ENCODE measurements at regions not wholly inside any gene's neighbourhood (a gene's known extent, or its start where the extent isn't known, plus 50 kb on each side); places are given as distances from the start of the nearest gene placed in this dataset.
A peak's percentile ranks its signal among the peaks of the same experiment; 100 is the strongest.

- DNase-seq, result no peak
Measured at GRCh38 chr16:72308396-72308795, 136.4 kb upstream of the PMFBP1 start.

GRCh38 chr16:72302332-72302731 is 130.4 kb upstream of the PMFBP1 start:
- no peak for DNase-seq

- DNase-seq, result no peak
Measured at GRCh38 chr16:72301523-72302236, 129.7 kb upstream of the PMFBP1 start.

GRCh38 chr16:72300892-72301291 is 128.9 kb upstream of the PMFBP1 start:
- no peak for DNase-seq

- no peak for DNase-seq
Measured at GRCh38 chr16:72299684-72300243, 127.8 kb upstream of the PMFBP1 start.

GRCh38 chr16:72298961-72299360 is 127.0 kb upstream of the PMFBP1 start:
- no peak for DNase-seq

GRCh38 chr16:72295914-72296313 is 124.0 kb upstream of the PMFBP1 start:
- DNase-seq, result no peak

DNA sequence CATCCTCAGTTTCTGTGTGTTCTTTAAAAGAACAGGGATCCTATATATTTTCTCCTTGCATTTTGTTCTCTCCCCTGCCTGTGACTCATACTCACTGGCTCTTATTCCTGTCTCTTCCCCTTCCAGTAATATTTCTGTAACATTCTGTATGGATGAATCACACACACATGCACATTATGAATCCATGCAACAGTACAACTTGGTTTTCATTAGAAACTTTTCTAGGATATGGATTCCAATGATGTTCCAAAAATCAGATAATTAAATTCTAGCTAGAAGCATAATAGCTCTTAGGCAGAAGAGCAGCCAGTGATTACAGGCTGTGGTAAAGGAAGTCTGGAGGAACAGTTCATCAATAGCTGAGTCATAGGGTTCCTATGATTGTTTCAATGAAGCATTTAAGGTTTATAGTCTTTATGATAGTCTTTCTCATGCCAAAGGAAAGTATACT is 119.6 kb upstream of the PMFBP1 start:
- DNase-seq, result no peak

GRCh38 chr16:72291121-72291520 is 119.2 kb upstream of the PMFBP1 start:
- DNase-seq, result no peak

GRCh38 chr16:72287649-72288048 is 115.7 kb upstream of the PMFBP1 start:
- no peak for DNase-seq

DNA sequence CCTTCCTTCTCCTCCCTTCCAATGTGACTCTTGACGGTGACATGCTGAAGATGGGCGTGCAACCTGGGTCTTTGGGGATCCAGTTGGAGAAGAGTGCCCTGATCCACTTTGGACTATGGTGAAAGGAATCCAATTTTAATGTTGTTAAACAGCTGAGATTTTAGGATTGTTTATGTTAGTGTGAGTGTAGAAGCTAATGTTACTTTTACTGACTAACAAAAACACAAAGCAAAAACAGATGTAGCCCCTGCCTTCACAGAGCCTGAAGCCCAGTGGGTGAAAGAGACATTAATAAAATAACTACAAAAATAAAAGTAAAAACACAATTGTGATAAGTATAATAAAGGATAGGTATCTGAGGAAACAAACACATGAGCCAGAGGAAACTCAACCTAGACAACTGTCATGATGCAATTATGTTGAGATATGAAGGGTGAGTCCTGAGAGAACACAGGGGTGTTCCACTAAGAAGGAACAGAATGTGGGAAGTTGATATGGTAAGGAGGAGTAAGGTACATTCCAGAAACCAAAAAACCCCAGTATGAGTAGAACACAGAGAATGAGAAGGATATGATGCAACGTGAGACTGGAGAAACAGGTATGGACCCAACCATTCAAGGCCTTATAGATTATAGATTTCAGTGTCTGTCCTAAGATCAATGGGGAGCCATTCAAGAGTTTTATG is 115.1 kb upstream of the PMFBP1 start:
- DNase-seq, result no peak

DNA sequence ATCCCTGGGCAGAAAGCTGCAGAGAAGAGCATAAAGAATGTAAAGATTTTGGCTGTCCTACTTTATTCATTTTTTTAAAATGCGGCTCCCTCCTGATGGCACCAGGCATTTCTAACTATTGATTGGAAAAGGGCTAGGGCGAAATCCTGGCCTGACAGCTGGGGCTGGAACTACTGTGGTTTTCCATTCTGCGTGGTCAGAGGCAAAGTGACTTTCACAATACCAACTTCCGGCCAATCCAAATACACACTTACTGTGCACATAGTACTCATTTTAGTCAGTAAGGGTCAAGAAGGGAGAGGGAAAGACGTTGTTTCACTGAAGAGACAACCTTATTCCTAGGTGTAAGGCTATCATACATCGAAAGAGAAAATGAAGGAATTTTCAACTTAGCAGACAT is 113.8 kb upstream of the PMFBP1 start:
- no peak for DNase-seq

DNA sequence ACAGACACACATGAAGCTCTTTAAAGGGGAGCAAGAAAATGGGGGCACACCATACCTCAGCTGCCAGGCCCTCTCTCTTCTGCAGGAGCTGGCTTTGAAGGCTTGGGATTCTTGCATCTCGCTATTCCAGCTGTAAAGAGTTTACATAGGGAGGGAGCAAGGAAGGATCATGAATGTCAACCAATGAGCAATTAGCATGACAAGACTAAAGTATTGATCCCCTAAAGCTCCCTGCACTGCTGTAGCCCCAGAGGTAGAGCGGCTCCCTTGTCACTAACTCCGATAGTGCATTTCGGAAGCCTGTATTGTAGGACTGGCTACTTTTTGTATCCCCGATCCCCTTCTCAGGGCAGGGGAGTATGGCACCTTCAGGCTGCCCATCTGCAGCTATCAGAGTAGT is 113.4 kb upstream of the PMFBP1 start:
- no peak for DNase-seq

DNA sequence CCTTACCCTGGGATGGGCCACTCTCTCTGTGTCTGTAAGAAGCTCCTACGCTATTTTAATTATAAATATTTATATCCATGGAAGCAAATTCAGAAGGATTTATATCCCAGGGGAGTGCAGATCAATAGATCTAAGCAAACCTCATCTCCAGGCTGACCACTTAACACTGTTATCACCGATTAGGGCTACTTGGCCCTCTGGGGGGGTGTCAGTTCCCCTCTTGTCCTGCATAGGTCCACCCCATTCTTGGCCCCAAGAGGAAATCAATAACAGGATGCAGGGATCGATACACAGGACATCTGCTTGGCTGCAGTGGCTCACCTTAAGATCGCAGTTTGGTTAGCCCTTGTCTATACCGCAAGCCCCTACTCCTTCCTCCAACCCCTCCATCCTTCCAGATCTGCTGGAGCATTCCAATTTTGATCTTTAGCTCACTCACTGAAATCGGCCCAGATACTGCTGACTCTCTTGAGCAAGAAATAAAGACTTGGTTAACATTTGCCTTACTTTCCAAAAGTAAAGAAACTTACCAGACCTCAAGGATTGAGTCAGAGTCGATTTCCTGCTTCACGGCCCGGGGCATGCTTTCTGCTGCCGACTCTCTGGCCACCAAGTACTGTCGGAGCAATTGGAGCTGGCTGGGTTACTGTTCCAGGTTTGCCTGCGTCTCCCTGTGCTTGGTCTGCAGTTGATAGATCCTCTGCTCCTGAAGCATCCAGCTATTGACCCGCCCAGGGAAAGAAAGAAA is 112.3 kb upstream of the PMFBP1 start:
- DNase-seq, result no peak

DNA sequence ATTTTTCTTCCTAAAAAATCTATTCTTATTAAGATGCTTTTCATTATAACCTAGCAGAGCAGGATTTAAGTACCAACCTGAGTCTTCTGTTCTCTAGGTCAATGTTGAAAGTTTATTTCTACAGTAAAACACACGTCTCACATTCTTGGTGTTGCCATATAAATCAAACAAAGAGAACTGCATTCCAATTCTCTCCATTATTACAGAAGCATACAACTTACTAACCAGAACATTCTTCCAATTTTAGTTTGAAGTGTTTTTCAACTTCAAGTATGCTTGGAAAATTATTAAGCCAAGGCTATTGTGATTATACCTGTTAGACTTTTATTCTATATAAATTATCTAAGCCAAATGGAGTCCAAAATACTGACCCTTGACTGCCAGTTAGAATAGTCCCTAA is 110.4 kb upstream of the PMFBP1 start:
- no peak for DNase-seq

DNA sequence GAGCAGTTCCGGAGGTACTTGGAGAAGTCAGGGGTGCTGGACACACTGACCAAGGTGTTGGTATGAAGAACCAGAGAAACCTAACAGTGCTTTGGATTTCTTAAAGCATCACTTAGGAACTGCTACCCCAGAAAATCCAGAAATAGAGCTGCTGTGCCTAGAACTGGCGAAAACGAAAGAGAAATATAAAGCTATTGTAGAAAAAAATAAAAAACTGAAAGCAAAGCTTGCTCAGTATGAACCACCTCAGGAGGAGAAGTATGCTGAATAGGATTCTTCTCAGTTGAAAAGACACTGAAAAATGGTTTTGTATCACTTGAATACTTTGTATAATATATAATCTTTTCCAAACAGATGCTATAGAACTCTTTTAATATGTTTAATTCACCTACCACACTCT is 106.3 kb upstream of the PMFBP1 start:
- no peak for DNase-seq

- DNase-seq, result no peak
Measured at GRCh38 chr16:72277749-72278148, 105.8 kb upstream of the PMFBP1 start.

DNA sequence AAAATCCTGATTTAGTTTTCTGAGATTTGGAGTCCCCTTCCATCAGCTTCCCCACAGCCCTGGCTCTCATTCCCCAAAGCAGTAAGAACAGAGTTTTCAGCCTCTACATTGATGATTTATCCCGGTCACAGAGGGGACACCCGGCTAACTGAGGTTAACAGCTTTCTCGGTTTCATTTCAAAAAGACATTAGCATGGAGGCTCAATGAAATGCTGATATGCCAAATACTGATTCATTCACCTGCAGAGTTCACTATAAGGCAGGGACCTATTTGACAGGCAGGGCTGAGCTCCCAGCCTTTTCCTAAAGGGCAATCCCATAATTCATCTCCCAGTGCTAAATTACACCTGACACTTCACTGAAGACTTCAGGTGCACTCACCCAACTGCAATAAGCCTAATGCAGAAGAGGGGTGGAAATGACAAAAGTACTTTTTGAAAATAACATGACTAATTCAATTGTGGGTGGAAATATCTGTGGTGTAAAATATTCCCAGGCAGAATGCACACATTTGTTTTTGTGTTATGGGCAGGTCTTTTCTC is 99.8 kb upstream of the PMFBP1 start:
- no peak for DNase-seq

DNA sequence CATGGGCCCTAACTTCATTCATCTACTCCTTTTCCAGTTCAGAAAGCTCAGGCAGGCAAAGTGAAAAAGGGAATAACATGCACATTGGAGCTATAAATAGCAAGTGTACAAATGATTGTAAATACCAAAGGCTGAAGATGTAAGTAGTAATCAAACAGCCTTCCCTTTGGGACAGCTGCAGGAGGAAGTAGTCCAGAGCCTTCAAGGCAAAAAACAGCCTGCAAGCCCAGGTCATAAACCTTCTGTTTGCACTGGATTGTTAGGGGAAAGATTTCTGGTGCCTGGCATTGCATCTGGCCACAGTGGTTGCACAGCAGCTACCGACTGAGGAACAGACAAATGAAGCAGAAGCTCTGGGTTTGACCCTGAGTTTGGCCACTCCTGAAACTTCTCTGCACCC is 98.6 kb upstream of the PMFBP1 start:
- DNase-seq, result no peak

GRCh38 chr16:72266836-72267235 is 94.9 kb upstream of the PMFBP1 start:
- peak; percentile 51 for DNase-seq

DNA sequence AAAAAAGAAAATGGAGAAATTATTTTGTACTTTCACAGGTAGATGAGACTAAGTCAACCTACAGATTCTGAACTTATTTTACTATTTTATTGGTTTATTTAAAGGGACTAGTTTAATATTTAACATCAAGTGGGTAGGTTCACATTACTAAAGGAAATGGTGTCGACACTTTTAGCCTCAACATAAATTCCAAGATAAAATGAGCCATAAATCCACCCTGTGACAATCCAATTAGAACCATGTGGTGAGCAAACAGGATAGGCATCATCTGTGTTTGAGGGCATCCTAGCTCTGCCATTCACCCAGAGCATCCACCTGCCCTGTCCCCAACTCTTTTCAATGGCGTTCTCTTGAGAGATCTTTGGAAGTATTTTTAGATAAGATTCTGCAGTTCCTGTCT is 92.8 kb upstream of the PMFBP1 start:
- DNase-seq, result no peak

- no peak for DNase-seq
Measured at GRCh38 chr16:72262711-72263110, 90.8 kb upstream of the PMFBP1 start.

DNA sequence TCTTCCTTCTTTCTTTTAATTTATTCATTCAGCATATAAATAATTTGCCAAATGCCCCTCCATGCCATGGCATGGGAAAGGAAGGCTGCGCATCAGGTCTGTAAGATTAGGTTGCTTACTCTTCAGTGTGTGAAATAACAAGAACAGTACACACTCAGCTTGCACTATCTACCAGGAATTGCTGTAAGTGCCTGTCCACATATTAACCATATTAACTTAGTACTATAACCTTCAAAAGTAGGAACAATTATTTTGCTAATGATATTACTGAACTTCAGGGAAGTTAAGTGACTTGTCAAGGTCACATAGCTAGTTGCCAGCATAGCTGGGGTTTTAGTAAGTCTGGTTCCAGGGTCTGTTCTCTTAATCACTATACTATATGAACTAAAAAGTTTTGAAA is 89.2 kb upstream of the PMFBP1 start:
- no peak for DNase-seq

Data from hematopoietic multipotent progenitor cell treated with erythropoietin and hydrocortisone succinate and interleukin-3 and kit ligand, for 8 days (in vitro differentiated cells).